Fibroblast of upper back skin (primary cell): ENCODE measurements at regions not wholly inside any gene's neighbourhood (a gene's known extent, or its start where the extent isn't known, plus 50 kb on each side); places are given as distances from the start of the nearest gene placed in this dataset.
A peak's percentile ranks its signal among the peaks of the same experiment; 100 is the strongest.
"Not testable (repeated sequence)": the region's sequence is repeated elsewhere in the genome, so short reads cannot be mapped to it uniquely, and the experiment has no call there.

Experiments
- DNase-seq: peaks from one replicate; pipeline ENCODE4 v3.0.0-alpha.2; 2013

DNA sequence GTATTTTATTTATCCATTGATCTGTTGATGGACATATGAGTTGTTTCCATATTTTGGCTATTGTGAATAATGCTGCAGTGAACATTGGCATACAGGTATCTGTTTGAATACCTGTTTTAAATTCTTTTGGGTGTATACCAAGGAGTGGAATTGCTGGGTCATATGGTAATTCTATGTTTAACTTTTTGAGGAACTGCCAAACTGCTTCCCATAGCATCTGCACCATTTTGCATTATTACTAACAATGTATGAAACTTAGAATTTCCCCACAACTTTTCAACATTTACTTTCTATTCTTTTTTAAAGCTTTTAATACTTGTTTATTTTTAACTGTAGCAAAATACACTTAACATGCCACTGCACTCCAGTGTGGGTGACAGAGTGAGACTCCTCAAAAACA lies 57.0 kb upstream of the MSN start:
- no peak for DNase-seq

GRCh38 chrX:65610040-65610439 lies 57.4 kb upstream of the MSN start:
- DNase-seq, result no peak

- DNase-seq, result no peak
These were observed 58.2 kb upstream of the MSN start for GRCh38 chrX:65609237-65609636.

DNA sequence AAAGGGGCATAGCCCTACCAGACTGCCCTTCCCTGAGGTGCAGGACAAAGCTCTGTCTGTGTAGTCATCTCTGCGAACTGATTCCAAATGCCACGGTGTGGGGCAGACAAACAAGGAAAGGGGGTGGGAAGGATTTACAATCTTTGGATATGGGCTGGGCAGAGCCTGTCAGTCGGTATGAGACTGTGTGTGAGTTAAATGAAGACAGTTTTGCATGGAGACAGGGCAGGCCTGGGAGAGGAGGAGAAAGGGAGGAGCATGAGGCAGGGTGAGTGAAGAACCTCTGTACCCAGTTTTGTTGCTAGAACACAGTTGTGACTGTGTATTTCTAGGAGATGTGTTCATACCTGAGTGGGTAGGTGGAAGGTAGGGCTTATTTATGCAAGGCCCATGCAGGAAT lies 59.4 kb upstream of the MSN start:
- no peak for DNase-seq

- DNase-seq, result peak; percentile 40
These were observed 60.2 kb upstream of the MSN start for GRCh38 chrX:65607070-65607742.

DNA sequence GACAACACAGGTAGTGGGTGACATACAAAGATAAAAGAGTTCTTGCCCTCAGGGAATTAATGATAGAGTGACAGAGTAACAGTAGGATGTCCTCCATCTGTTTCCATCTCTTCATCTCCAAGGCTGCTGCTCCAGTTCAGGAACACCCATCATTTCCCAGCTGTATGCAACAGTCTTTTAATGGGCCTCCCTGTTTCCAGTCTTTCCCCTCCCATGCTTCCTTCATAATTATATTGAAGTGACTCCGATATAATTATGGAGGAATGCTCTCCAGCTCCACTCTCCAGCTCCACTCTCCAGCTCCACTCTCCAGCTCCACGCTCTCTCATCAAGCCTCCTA lies 65.3 kb upstream of the MSN start:
- DNase-seq, result no peak

DNA sequence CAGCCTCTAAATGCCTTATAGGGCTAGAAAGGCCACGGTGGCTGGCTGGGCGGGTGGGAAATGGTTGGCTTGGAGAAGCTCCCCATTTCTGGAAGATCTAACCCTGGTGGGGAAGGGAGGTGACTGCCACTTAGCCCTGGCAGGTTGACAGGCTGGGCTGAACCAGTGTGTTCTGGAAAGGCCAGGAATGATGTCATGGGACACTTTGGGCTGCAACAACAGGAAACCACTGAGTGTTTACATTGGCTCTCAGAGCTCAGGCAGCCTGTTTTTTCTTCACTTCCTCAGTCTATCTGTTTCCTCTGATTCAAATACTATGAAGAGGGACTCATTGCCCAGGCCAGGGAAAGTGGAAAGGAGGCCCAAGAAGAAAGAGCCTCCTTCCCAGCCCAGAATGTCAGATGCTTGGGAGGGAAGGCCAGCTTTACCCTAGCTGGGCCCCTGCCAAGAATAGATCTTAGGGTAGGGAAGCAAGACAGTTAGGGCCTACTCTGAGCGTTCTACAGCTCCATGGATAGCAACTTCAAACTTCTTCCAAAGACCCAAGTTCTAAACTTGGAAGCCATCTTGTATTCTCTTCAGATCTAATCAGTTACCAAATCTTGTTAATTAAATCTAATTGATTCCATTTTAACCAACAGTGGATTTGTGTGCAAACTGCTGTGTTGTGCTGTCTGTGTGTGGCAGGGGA lies 65.8 kb upstream of the MSN start:
- DNase-seq, result peak; percentile 74

DNA sequence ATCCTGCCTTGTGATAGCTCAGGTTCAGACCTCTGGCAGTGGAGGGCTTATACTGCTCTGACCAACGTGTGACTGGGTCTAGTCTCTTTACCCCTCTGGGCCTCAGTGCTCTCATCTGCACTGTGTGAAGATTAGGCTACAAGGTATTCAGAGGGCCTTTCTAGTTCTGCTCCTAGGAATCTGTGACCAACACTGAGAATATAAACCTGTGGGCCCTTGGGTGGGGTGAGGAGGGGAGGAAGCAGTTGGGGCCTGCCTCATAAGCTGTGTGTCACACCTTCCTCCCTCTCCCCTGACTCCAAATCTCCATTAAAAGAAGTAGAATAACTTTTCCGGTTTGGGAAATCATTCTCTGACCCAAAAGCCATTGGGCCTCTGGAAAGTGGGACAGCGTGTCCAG lies 66.3 kb upstream of the MSN start:
- no peak for DNase-seq

DNA sequence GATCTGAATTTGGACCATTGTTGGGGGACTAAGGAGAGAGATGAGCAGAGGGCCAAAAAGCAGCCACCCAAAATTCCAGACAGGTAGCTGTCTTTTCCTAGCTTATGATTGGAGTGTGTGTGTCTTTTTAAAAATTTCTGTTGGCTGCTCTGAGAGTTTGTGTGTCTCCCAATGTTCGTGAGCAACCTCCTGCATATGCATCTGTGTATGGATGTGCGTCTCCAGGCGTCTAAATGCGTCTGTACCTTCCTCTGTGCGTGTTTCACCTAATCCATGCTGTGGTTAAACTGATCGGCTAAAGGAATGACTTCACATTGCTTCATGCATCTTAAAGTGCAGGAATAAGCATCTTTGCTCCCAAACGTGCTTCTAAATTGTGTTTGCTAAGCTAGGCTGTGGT lies 65.5 kb upstream of the LAS1L start:
- no peak for DNase-seq

GRCh38 chrX:65598559-65599147 lies 64.1 kb upstream of the LAS1L start:
- DNase-seq, result no peak

DNA sequence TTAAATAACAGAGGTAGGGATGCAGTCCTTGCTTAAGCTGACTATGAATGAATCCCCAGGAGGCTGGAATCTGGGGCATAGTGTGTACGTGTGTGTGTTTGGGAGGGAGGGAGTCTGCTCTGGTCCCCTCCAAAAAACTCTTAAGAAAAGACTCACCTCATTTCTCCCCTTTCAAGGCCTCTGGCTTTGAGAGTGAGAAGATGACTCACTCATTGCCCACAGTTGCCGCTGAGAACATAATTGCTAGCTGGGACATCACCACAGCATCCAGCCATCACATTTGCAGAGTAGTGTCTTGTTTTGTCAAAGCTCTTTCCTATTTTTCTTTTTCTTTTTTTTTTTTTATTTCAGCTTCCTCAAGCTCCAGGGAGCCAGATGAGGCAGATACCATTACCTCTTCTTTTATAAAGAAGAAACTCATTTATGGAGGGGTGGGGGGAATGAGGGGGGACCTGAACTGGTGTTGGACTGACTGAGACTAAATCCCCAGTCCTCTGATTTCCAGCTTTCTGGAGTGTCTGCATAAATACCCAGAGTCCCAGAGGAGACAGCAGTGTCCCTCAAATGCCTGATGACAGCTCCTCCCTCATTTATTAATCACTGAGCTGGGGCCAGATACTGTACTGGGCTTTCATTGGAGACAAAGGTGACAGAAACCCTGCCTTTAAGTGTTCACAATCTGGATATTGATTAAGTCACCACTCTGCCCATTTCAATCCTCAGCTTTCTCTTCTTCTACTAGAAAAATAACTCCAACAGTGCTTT lies 61.9 kb upstream of the LAS1L start:
- peak; percentile 59 for DNase-seq

- peak; percentile 92 for DNase-seq
These were observed 60.9 kb upstream of the LAS1L start for GRCh38 chrX:65595460-65595876.

- DNase-seq, result no peak
These were observed 56.6 kb upstream of the LAS1L start for GRCh38 chrX:65591206-65591605.

DNA sequence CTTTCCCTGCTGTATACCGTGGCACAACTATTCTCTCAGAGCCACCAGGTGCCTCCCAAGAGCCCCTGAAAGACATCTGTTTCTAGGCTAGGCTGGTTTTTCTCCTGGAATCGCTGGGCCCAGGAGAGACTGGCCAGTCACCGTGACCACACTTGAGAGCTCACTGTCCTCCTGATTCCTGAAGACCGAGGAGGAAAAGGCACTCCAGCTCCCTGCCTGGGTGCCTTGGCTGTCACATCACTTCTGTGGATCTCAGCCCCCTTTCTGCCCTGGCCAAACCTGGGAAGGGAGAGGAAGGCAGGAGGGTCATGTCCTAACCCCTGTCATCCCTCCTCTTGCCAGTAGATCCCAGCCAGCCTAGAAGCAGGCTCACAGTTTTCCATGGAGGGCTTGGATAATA lies 54.7 kb upstream of the LAS1L start:
- no peak for DNase-seq

DNA sequence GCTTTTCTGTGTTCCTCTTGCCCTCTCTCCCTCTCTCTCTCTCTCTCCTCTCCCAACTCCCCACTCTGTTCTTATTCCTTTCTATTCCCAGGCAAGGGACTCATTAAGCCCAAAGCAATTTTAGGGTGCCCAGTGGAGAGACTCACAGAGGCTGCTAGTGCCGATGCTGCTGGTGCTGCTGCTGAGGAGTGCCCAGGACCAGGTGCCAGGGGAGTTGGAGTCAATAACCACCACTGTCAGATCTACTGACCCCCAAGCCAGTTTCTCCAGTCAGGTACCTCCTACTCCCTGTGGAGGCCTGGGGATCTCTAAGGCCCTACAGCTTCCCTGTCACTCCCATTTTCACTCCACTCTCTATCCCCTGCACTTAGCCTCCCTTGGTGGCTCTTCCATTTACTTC lies 54.2 kb upstream of the LAS1L start:
- DNase-seq, result no peak

- peak; percentile 51 for DNase-seq
These were observed 53.3 kb upstream of the LAS1L start for GRCh38 chrX:65587616-65588526.

DNA sequence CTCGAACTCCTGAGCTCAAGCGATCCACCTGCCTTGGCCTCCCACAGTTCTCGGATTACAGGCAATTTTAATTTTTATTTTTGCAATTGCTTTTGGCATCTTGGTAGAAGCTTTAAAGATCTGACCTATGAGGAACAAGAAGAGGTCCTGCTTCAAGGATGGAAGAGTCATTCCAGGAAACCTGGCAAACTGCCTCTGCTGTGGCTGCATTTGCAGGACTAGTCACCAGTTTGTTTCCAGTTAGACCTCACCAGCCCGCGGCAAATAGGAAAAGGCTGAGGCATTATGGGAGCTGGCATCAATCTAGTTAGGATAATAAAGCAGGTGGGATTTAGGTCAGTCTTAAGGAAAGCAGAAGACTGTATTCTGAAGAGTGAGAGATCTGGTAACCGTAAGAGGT lies 51.9 kb upstream of the LAS1L start:
- DNase-seq, result no peak

- DNase-seq, result not testable (repeated sequence)
These were observed 50.6 kb upstream of the LAS1L start for GRCh38 chrX:65585226-65585625.
